HG03469 (cell line): ENCODE measurements at regions not wholly inside any gene's neighbourhood (a gene's known extent, or its start where the extent isn't known, plus 50 kb on each side); places are given as distances from the start of the nearest gene placed in this dataset.
"Not testable (repeated sequence)": the region's sequence is repeated elsewhere in the genome, so short reads cannot be mapped to it uniquely, and the experiment has no call there.

Experiments used
- ATAC-seq: cut with Tn5 transposase; IDR thresholded peaks from one replicate; pipeline ENCODE4 v1.9.1; 2021; ENCODE audit warnings: mild to moderate bottlenecking, moderate library complexity, moderate number of reproducible peaks; ENCODE audit not compliant: unreplicated experiment

DNA sequence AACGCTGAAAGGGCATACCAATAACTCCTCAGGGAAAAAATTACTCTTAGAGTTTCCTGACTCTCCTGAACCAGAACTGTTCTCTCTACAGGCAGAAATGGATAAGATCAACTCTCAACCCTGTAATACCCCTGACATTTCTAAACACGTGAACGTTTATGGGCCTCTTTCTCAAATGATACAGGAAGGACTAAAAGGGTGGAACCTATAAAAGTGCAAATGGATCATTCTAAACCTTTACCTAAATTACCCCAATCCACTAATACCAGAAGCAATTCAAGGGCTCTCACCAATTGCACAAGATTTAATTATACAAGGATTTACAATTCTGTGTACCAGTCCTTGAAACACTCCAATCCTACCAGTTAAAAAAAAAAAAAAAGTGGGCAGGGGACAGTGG, 98.0 kb upstream of the FAM174B start:
- ATAC-seq, result no peak

DNA sequence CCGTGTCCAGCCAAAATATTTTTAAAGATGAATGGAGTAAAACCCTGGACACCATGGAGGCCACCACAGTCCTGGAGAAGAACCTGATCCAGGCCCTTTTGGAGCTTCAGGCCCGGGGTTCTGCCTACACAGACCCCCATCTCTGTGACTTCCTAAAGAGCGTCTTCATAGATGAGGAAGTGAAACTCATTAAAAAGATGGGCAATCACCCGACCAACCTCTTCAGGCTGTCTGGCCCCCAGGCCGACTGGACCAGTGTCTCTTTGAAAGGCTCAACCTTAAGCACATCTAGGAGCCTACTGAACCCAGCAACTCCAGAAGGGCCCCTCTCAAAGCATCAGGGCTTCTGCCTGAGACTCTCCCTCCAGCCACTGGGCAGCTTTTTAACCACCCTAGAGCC, 107.9 kb upstream of the FAM174B start:
- ATAC-seq, result no peak

DNA sequence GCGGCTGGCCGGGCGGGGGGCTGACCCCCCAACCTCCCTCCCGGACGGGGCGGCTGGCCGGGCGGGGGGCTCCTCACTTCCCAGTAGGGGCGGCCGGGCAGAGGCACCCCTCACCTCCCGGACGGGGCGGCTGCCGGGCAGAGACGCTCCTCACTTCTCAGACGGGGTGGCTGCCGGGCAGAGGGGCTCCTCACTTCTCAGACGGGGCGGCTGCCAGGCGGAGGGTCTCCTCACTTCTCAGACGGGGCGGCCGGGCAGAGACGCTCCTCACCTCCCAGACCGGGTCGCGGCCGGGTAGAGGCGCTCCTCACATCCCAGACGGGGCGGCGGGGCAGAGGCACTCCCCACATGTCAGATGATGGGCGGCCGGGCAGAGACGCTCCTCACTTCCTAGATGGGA, 112.6 kb upstream of the FAM174B start:
- not testable (repeated sequence) for ATAC-seq

DNA sequence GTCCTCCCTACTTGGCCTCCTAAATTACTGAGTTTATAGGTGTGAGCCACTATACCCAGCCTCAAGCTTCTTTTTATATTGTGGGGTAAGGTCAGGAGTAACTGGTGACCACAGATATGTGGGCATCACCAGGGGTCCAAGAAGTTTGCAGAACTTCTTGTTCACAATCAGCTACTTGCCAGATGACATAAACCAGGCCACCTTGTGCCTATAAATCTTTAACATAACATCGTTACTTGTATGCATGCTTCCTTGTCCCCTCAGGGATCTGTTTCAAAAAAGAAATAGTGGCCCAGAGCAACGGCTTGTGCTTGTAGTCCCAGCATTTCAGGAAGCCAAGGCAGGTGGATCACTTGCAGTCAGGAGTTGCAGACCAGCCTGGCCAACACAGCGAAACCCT, 115.1 kb upstream of the FAM174B start:
- no peak for ATAC-seq

DNA sequence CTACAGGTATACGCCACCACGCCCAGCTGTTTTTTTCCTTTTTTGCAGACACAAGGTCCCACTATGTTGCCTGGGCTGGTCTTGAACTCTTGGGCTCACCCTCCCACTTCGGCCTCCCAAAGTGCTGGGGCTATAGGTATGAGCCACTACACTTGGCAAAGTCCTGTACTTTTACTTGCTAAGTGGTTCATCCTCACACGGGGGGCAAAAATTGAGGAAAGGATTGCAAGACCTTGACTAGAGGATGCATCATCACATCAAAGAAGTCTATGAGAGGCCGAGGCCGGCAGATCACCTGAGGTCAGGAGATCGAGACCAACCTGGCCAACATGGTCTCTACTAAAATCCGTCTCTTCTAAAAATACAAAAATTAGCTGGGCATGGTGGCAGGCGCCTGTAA, 116.5 kb upstream of the FAM174B start:
- ATAC-seq, result no peak

DNA sequence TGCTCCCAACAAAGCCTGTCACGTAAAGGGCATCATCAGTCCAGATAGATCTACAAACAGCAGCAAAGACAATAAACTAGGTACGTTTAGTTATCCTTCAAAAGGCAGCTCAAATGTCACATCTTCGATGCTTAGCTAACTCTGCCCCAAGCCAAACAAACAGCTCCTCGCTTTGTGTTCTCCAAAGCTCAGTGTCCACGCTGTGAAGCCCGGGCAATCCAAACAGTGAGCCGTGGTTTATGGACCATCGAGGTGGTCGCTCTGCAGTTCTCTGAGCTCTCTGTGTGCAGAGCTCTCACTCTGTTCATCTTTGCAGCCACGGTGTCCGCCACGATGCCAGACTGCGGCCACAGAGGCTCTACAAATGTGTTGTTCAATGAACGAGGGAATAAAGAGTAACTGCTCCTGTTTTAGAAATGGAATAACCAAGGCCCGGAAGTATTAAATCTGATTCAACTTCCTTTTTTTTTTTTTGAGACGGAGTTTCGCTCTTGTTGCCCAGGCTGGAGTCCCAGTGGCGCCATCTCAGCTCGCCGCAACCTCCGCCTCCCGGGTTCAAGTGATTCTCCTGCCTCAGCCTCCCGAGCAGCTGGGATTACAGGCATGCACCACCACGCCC, 117.2 kb upstream of the FAM174B start:
- ATAC-seq, result no peak

DNA sequence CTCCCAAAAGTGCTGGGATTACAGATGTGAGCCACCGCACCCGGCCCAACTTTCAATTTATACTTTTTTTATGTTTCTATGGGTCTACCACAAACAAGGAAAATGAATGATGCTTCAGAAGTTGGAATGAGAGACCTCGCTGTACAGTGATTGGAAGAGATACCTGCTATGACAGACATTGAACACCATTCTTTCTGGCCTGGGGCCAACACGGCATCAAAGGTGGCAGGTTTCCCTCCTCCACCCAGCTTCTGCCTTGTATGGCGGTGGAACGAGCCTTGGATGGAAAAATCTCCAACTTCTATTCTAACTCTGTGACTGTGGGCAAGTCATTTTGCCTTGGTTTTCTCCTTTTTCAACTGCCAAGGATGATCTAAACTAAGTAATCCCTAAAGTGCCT, 117.8 kb upstream of the FAM174B start:
- no peak for ATAC-seq

DNA sequence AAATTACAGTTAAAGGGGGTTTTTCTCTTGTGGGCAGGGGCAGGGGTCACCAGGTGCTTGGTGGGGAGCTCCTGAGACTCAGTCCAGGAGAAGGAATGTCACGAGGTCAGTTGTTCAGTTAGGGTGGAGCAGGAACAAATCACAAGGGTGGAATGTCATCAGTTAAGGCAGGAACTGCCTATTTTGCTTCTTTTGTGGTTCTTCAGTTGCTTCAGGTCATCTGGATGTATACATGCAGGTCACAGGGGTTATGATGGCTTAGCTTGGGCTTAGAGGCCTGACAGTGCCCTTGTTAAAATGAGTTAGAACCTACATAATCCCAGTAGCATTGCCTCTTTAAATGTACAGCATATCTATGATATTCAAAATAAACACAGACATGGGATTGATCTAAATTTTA, 120.2 kb upstream of the CHD2 start:
- ATAC-seq, result no peak

DNA sequence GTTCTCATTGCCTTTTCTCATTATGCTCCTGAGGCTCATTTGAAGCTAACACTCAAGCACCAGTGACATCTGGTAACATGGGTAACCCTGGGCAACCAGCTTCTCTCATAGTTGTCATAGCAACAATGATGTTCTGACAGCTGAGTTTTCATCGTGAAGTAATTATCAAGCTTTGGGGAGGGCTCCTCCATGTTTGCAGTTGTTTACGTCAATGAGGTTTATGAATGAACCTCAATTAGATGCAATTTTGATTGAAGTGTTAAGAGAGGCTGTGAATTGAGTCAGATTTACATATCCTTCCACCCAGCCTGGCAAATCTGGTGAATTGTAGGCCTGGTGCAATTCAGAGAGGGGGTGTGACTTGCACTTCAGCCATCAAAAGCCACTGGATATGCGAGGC, 119.3 kb upstream of the CHD2 start:
- ATAC-seq, result no peak

DNA sequence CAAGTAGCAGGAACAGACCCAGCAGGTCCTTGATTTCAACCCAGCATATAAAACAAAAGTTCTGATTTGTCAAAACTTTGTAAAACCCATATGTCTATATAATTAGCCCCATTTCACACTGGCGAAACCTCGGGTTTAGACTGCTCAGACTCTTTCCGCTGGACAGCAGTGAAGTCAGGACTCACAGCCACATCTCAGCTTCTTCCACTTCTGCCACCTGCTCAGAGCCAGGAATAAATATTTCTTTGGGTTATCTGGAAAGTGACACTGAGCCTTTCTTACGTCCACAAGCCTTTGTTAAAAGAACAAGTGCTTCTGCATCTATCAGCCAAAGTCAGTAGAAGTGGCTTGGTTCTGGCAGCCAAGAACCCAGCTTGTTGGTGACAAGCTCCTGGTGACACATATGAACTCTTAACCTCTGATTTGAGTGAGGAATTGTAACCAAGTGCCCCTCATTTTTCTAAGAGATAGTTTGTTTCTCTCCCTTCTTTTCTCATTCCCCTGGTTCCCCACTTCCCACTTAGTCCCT, 118.1 kb upstream of the CHD2 start:
- no peak for ATAC-seq

DNA sequence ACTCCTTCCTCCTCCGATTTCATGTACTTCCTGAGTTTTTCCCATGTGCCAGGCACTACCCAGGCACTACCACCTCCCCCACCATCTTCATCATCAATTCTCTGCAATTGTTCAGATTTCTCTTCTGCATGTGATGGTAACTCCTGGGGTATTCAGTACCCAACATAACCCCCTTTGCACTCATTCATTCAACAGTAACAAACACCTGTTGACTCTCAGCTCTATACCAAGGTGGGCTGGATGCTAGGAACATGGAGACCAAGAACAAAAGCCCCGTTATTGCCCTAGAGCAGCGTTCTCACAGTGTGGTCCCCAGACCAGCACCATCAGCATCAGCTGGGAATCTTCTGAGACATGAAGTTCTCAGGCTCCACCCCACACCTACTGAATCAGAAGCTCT, 113.0 kb upstream of the CHD2 start:
- ATAC-seq, result no peak

DNA sequence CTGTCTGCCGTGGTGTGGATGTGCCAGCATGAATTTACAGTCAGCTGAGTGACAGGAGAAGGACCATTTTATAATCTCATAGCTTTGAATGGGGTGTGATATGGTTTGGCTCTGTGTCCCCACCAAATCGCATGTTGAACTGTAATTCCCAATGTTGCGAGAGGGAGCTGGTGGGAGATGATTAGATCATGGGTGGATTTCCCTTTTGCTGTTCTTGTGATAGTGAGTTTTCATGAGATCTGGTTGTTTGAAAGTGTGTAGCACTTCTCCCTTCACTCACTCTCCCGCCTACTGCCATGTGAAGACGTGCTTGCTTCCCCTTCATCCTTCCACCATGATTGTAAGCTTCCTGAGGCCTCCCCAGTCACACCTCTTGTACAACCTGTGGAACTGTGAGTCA, 111.9 kb upstream of the CHD2 start:
- no peak for ATAC-seq

DNA sequence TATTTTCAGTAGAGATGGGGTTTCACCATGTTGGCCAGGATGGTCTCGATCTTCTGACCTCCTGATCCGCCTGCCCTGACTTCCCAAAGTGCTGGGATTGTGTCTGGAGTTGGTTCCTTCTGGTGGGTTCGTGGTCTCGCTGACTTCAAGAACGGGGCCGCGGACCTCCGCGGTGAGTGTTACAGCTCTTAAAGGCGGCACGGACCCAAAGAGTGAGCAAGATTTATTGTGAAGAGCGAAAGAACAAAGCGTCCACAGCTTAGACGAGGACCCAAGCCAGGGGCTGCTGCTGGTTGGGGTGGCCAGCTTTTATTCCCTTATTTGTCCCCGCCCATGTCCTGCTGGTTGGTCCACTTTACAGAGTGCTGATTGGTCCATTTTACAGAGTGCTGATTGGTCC, 111.3 kb upstream of the CHD2 start:
- ATAC-seq, result not testable (repeated sequence)

DNA sequence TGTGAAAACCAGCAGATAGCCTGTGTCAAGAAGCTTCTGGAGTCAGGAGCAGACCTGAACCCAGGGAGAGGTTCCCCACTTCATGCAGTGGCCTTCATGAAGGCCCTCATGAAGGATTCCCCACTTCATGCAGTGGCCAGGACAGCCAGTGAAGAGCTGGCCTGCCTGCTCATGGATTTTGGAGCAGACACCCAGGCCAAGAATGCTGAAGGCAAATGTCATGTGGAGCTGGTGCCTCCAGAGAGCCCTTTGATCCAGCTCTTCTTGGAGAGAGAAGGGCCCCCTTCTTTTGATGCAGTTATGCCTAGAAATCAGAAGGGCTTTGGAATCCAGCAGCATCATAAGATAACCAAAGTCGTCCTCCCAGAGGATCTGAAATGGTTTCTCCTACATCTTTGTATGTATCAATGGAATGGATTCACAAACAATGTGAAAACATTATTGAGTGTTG, 103.9 kb upstream of the CHD2 start:
- ATAC-seq, result no peak

DNA sequence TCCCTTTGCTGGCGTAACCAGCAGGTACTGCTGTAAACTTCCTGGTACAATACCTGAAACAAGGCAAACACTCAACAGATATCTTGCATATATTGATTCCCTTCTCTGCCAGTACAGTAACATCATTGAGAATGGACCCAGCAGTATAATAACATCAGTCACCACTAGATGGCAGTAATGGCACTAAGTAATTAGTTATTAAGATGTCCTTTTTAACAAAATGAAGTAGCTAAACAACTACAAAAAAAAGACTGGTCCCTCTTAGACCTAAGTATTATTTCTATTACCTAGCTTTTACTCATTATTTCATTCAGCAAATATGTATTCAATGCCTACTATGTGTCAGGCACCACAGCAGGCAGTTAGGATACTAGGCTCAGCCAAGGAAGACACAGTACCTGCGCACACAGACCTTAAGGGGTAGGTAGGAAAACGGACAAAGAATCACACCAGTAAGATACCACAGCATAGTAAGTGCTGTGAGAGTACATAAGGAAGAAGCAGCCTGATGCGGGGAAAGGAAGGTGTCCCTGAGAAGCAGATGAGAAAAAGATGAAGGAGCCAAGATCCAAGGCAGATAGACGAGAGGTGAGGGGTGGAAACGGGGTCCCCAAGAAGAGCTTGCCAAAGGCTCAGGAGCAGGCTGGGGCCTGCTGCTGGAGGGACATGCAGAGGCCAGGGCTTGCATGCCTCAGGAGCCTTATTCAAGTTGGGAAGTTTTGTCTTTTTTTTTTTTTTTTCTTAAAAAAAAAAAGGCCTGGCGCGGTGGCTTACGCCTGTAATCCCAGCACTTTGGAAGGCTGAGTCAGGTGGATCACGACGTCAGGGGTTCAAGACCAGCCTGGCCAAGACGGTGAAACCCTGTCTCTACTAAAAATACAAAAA, 102.7 kb upstream of the CHD2 start:
- peak; percentile 60 for ATAC-seq

DNA sequence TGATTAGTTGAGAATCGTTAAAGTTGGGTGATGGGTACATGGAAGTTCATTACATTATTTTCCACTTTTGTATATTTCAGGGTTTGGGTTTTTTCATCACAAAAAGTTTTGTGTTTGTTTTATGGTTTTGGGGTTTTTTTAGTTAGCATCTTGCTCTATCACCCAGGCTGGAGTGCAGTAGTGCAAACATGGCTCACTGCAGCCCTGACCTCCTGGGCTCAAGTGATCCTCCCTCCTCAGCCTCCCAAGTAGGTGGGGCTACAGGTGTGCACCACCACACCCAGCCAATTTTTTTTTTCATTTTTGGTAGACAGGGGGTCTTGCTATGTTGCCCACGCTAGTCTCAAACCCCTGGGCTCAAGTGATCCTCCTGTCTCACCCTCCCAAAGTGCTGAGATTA, 100.1 kb upstream of the CHD2 start:
- no peak for ATAC-seq

DNA sequence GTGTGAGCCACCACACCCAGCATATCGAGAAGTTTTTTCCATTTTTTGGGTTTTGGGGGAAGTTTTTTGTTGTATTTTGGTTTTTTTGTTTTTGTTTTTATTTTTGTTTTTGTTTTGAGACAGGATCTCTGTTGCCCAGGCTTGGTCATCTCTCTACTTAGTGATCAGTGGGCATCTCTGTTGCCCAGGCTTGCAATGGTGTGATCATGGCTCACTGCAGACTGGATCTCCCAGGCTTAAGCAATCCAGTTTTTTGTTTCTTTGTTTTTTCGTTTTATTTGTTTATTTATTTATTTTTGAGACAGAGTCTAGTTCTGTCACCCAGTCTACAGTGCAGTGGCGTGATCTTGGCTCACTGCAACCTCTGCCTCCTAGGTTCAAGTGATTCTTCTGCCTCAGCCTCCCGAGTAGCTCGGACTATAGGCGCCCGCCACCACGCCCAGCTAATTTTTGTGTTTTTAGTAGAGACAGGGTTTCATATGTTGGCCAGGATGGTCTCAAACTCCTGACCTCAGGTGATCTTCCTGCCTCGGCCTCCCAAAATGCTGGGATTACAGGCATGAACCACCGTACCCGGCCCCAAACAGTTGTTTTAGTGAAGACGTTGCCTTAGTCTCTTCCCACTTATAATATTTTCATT, 99.6 kb upstream of the CHD2 start:
- ATAC-seq, result not testable (repeated sequence)

DNA sequence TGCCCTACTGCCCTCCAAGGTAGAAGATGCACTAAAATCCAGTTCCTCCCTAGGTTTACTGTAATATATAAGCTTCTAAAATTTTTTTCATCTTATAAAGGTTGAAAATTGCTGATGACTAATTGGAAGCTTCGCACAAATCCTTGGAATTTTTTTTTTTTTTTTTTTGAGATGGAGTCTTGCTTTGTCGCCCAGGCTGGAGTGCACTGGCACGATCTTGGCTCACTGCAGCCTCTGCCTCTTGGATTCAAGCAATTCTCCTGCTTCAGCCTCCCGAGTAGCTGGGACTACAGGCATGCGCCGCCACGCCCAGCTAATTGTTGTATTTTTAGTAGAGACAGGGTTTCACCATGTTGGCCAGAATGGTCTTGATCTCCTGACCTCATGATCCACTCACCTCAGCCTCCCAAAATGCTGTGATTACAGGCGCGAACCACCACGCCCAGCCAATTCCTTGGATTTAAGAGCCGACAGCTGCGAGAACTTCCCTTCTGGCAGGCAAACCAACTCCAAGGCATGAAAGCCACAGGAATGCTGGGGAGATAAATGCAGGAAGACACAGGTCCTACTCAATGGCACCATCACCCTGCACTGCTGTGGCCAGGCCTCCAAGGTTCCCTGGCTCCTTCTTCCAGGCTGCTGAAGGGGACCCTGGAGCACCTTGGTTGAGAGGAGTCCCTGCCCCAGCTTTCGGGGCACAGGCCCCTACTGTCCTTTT, 98.9 kb upstream of the CHD2 start:
- ATAC-seq, result not testable (repeated sequence)

DNA sequence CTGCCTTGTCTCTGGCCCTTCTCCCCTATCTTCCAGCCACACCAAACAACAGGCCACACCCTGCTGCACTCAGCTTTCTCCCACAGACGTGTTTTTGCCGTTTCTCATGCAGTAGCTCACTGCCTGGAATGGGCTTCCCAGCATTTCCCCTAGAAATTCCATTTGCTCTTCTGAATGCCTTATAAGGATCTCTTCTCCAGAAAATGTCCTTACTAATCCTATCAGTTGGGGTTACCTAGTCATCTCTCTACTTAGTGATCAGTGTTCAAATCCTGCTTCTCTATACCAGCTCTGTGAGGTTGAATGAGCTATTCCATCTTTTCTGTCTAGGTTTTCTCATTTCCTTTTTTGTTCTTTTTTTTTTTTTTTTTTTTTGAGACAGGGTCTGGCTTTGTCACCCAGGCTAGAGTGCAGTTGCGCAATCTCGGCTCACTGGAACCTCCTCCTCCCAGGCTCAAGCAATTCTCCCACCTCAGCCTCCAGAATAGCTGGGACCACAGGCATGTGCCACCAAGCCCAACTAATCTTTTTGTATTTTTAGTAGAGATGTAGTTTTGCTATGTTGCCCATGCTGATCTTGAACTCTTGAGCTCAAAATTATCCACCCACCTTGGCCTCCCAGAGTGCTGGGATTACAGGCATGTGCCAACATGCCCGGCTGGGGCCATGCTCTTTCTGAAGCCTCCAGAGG, 98.2 kb upstream of the CHD2 start:
- ATAC-seq, result no peak

DNA sequence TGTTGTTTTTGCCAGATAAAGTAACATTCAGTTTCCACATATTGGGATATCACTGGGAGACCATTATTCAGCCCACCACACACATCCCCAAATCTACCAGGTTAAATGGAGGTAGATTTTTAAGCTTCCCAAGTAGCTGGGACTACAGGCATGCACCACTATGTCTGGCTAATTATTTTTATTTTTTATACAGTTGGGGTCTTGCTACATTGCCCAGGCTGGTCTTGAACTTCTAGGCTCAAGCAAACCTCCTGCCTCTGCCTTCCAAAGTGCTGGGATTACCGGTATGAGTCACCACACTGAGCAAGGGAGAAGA, 96.6 kb upstream of the CHD2 start:
- ATAC-seq, result no peak
